ENCODE measurements at regions not wholly inside any gene's neighbourhood (a gene's known extent, or its start where the extent isn't known, plus 50 kb on each side); places are given as distances from the start of the nearest gene placed in this dataset.

DNA sequence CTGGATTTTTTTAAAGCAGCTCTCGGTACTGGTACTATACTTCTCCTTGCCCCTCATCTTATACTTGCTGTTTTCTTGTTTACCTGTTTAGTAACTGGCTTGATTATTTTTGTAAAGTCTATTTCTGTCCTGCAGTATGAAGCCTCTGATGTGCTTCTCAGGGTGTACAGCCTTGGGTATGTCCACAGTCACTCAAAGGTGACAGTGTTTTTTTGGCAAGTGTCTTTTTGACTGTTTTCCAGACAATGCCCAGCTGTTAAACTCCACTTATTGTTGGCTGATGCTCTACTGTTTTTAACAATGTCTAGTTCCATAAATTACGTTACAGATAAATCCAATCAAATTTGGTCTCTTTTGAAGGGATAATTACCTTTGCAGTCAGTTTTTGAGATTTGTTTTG is 475.2 kb downstream of the JRKL start:
- Histone ChIP-seq H3K4me3 (ENCODE audit: low read depth, low read length) (no peak overlapping the region), H3K4me1 (no peaks in the 10 kb centered on the region), H3K9me3 (peaks cover 5% of the 10 kb centered on the region; the same call in 1 of the 2 replicates), H3K36me3 (ENCODE audit: control insufficient read depth, insufficient read depth, low read length) (no peaks in the 10 kb centered on the region), H3K27me3 (replicated peaks; ENCODE audit: control insufficient read depth, insufficient read depth, low read length) (no peaks in the 10 kb centered on the region)
- POLR2A ChIA-PET: no interaction called here
- H3K27me3 Mint-ChIP-seq (ENCODE audit: insufficient read depth, unreplicated experiment): peaks cover 8% of the 10 kb centered on the region
- H3K27ac Mint-ChIP-seq (ENCODE audit: unreplicated experiment): no peak overlapping the region
- intact Hi-C loops (cut with micrococcal nuclease; ENCODE audit: unreplicated experiment): no loop called here
- no peak for DNase-seq
- no peaks in the 10 kb centered on the region for H3K4me1 Mint-ChIP-seq (ENCODE audit: low read depth, unreplicated experiment)
- no peaks in the 10 kb centered on the region for H3K36me3 Mint-ChIP-seq (ENCODE audit: insufficient read depth, unreplicated experiment)
- BruUV-seq (replicated peaks): no TSS peak
- CTCF ChIA-PET: no interaction called here
- peaks cover 32% of the 10 kb centered on the region for H3K9me3 Mint-ChIP-seq (ENCODE audit: unreplicated experiment)
- TF ChIP-seq, protein P1, sequence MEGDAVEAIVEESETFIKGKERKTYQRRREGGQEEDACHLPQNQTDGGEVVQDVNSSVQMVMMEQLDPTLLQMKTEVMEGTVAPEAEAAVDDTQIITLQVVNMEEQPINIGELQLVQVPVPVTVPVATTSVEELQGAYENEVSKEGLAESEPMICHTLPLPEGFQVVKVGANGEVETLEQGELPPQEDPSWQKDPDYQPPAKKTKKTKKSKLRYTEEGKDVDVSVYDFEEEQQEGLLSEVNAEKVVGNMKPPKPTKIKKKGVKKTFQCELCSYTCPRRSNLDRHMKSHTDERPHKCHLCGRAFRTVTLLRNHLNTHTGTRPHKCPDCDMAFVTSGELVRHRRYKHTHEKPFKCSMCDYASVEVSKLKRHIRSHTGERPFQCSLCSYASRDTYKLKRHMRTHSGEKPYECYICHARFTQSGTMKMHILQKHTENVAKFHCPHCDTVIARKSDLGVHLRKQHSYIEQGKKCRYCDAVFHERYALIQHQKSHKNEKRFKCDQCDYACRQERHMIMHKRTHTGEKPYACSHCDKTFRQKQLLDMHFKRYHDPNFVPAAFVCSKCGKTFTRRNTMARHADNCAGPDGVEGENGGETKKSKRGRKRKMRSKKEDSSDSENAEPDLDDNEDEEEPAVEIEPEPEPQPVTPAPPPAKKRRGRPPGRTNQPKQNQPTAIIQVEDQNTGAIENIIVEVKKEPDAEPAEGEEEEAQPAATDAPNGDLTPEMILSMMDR (IDR thresholded peaks at IDR 0.05; ENCODE audit: insufficient read depth in 1 of 2, low read depth in 1 of 2, low read length in 1 of 2, severe bottlenecking in 1 of 2, unreplicated experiment in 1 of 2): no peak
- H3K4me3 Mint-ChIP-seq (ENCODE audit: unreplicated experiment): no peak overlapping the region

DNA sequence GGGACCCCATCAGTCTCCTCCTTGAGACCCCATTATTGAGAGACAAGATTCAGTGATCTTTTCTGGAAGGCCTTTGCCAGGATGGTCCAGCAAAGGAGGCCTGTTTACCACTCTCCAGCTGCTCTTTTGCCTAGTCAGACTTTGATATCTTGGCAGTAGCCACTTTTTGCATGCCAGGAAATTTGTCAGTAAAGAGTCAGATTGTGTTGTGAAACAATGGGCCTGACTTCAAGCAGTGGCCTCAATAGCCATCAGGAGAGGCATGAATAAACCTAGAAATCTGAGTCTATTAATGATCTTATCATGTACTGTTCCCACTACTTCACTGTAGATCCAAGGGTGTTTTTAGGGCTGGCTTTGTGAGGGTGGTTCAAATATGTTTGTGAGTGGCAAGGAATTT is 479.4 kb downstream of the JRKL start:
- BruUV-seq (replicated peaks): no TSS peak
- H3K27me3 Mint-ChIP-seq (ENCODE audit: insufficient read depth, unreplicated experiment): peaks cover 5% of the 10 kb centered on the region
- no peaks in the 10 kb centered on the region for H3K9me3 Mint-ChIP-seq (ENCODE audit: unreplicated experiment)

DNA sequence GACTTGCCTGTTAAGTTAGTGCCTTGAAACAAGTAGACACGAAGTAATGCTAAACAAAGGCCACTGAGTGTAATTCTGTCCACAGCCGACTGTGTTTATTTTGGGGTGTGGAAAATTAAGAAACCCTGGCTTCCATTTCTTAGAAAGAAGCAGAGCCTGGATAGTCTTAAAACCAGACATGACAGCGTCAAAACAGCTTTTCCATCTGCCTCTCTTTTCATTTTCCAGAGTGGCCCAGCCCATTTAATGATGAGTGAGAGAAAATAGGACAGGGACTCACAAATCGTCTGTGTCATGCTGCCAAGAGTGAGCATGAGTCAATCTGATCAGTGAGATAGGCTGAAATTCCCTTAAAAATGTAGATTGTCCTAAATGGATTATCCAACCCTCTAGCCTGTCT is 485.9 kb downstream of the JRKL start:
- no peaks in the 10 kb centered on the region for H3K9me3 ChIP-seq
- H3K27me3 Mint-ChIP-seq (ENCODE audit: insufficient read depth, unreplicated experiment): no peaks in the 10 kb centered on the region
- no peak overlapping the region for H3K4me3 ChIP-seq (ENCODE audit: low read depth, low read length)
- ChIA-PET CTCF (no interaction called here), POLR2A (no interaction called here)
- no peaks in the 10 kb centered on the region for H3K4me1 ChIP-seq
- no peaks in the 10 kb centered on the region for H3K9me3 Mint-ChIP-seq (ENCODE audit: unreplicated experiment)
- no TSS peak for BruUV-seq (replicated peaks)
- no peaks in the 10 kb centered on the region for H3K27me3 ChIP-seq (replicated peaks; ENCODE audit: control insufficient read depth, insufficient read depth, low read length)
- no peak overlapping the region for H3K27ac Mint-ChIP-seq (ENCODE audit: unreplicated experiment)
- no peak for DNase-seq
- intact Hi-C loops (cut with micrococcal nuclease; ENCODE audit: unreplicated experiment): no loop called here
- no peak overlapping the region for H3K4me3 Mint-ChIP-seq (ENCODE audit: unreplicated experiment)
- H3K36me3 ChIP-seq (ENCODE audit: control insufficient read depth, insufficient read depth, low read length): no peaks in the 10 kb centered on the region
- no peaks in the 10 kb centered on the region for H3K4me1 Mint-ChIP-seq (ENCODE audit: low read depth, unreplicated experiment)
- H3K36me3 Mint-ChIP-seq (ENCODE audit: insufficient read depth, unreplicated experiment): no peaks in the 10 kb centered on the region
- TF ChIP-seq, protein P1 (IDR thresholded peaks at IDR 0.05; ENCODE audit: insufficient read depth in 1 of 2, low read depth in 1 of 2, low read length in 1 of 2, severe bottlenecking in 1 of 2, unreplicated experiment in 1 of 2): no peak

More for the DNA sequence above, 479.4 kb downstream of the JRKL start:
- intact Hi-C loops (cut with micrococcal nuclease; ENCODE audit: unreplicated experiment): no loop called here
- Mint-ChIP-seq H3K27ac (ENCODE audit: unreplicated experiment) (no peak overlapping the region), H3K4me3 (ENCODE audit: unreplicated experiment) (no peak overlapping the region), H3K36me3 (ENCODE audit: insufficient read depth, unreplicated experiment) (no peaks in the 10 kb centered on the region), H3K4me1 (ENCODE audit: low read depth, unreplicated experiment) (no peaks in the 10 kb centered on the region)
- no peak for DNase-seq
- Histone ChIP-seq H3K4me1 (no peaks in the 10 kb centered on the region), H3K27me3 (replicated peaks; ENCODE audit: control insufficient read depth, insufficient read depth, low read length) (no peaks in the 10 kb centered on the region), H3K36me3 (ENCODE audit: control insufficient read depth, insufficient read depth, low read length) (no peaks in the 10 kb centered on the region), H3K9me3 (no peaks in the 10 kb centered on the region), H3K4me3 (ENCODE audit: low read depth, low read length) (no peak overlapping the region)
- CTCF ChIA-PET: no interaction called here
- POLR2A ChIA-PET: no interaction called here
- TF ChIP-seq, protein P1 (IDR thresholded peaks at IDR 0.05; ENCODE audit: insufficient read depth in 1 of 2, low read depth in 1 of 2, low read length in 1 of 2, severe bottlenecking in 1 of 2, unreplicated experiment in 1 of 2): no peak
